ENCODE measurements at regions not wholly inside any gene's neighbourhood (a gene's known extent, or its start where the extent isn't known, plus 50 kb on each side); places are given as distances from the start of the nearest gene placed in this dataset.
A peak's percentile ranks its signal among the peaks of the same experiment; 100 is the strongest.

DNA sequence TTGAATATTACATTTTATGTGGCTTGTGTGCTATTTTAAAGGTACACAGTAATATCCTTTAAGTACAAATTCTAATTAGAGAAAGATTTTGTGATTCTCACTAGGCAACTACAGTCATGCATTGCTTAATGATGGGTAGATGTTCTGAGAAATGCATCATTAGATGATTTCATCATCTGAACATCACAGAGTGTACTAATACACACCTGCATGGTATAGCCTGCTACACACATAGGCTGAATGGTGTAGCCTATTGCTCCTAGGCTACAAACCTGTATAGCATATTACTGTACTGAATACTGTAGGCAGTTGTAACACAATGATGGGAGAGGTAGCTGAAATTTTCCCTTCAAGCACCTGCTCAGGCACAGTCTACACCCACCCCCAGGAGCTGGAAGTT is 217.4 kb upstream of the EOMES start:
- no TSS peak for BruUV-seq (replicated peaks)
- no peaks in the 10 kb centered on the region for H4K20me1 ChIP-seq (ENCODE audit: insufficient read depth, low read length)
- no peaks in the 10 kb centered on the region for H3K9me3 ChIP-seq (ENCODE audit: low read length)
- no peak overlapping the region for H3K4me3 ChIP-seq (ENCODE audit: low read depth, low read length, poor library complexity, severe bottlenecking)
- no peaks in the 10 kb centered on the region for H3K4me1 ChIP-seq (ENCODE audit: insufficient read depth, low read length, poor library complexity, severe bottlenecking)
- H3K36me3 ChIP-seq (ENCODE audit: insufficient read depth, low read length), result no peaks in the 10 kb centered on the region
- no peaks in the 10 kb centered on the region for H3K9me2 ChIP-seq (ENCODE audit: insufficient read depth, low read length)
- ChIA-PET CTCF (ENCODE audit: unreplicated experiment) (no interaction called here), POLR2A (interaction anchor here (0.5 kb wide), 1 partner anchor 25 kb away, joined by 8 read pairs; no protein-coding TSS in a partner anchor)
- H3K4me2 ChIP-seq (ENCODE audit: low read length), result no peak overlapping the region
- no peak overlapping the region for H2AFZ ChIP-seq (ENCODE audit: low read length)
- no peak for DNase-seq (ENCODE audit: low spot score)
- H3K27ac ChIP-seq (ENCODE audit: low read depth, low read length, poor library complexity, severe bottlenecking), result no peak overlapping the region
- H3K79me2 ChIP-seq (ENCODE audit: insufficient read depth, low read depth, low read length), result no peaks in the 10 kb centered on the region
- TF ChIP-seq, protein P1, sequence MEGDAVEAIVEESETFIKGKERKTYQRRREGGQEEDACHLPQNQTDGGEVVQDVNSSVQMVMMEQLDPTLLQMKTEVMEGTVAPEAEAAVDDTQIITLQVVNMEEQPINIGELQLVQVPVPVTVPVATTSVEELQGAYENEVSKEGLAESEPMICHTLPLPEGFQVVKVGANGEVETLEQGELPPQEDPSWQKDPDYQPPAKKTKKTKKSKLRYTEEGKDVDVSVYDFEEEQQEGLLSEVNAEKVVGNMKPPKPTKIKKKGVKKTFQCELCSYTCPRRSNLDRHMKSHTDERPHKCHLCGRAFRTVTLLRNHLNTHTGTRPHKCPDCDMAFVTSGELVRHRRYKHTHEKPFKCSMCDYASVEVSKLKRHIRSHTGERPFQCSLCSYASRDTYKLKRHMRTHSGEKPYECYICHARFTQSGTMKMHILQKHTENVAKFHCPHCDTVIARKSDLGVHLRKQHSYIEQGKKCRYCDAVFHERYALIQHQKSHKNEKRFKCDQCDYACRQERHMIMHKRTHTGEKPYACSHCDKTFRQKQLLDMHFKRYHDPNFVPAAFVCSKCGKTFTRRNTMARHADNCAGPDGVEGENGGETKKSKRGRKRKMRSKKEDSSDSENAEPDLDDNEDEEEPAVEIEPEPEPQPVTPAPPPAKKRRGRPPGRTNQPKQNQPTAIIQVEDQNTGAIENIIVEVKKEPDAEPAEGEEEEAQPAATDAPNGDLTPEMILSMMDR (conservative IDR thresholded peaks at IDR 0.05; ENCODE audit: low read length), result no peak
- no peak for TF ChIP-seq EZH2phosphoT487 (IDR thresholded peaks at IDR 0.05; ENCODE audit: borderline replicate concordance, low read depth, low read length)
- intact Hi-C loops (cut with micrococcal nuclease; ENCODE audit: unreplicated experiment), result no loop called here

DNA sequence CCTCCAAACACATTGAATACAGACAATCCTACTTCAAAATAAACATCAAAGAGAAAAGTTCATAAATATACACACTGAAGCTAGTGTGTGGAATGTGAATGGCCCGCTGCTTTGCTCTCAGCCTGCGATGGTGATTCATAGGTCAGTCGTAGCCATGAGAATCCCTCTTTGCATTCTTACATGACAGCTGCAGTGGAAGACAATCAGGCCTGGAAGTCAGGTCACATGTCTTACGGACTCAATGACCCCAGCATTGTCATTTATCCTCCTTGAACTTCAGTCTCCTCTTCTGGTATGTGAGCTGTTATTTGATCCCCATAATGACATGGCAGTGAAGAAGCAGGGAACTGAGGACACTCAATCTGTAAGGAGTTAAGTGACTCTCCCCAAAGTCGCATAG is 217.8 kb upstream of the EOMES start:
- BruUV-seq (replicated peaks), result no TSS peak
- intact Hi-C loops (cut with micrococcal nuclease; ENCODE audit: unreplicated experiment), result no loop called here
- Histone ChIP-seq H4K20me1 (ENCODE audit: insufficient read depth, low read length) (no peaks in the 10 kb centered on the region), H3K27ac (ENCODE audit: low read depth, low read length, poor library complexity, severe bottlenecking) (no peak overlapping the region), H3K9me2 (ENCODE audit: insufficient read depth, low read length) (no peaks in the 10 kb centered on the region), H3K9me3 (ENCODE audit: low read length) (no peaks in the 10 kb centered on the region), H3K36me3 (ENCODE audit: insufficient read depth, low read length) (no peaks in the 10 kb centered on the region), H3K4me2 (ENCODE audit: low read length) (no peak overlapping the region), H3K79me2 (ENCODE audit: insufficient read depth, low read depth, low read length) (no peaks in the 10 kb centered on the region), H3K4me3 (ENCODE audit: low read depth, low read length, poor library complexity, severe bottlenecking) (no peak overlapping the region), H2AFZ (ENCODE audit: low read length) (no peak overlapping the region), H3K4me1 (ENCODE audit: insufficient read depth, low read length, poor library complexity, severe bottlenecking) (no peaks in the 10 kb centered on the region)
- TF ChIP-seq, protein P1 (conservative IDR thresholded peaks at IDR 0.05; ENCODE audit: low read length), result no peak
- no peak for TF ChIP-seq EZH2phosphoT487 (IDR thresholded peaks at IDR 0.05; ENCODE audit: borderline replicate concordance, low read depth, low read length)
- DNase-seq (ENCODE audit: low spot score), result no peak
- ChIA-PET CTCF (ENCODE audit: unreplicated experiment) (no interaction called here), POLR2A (interaction anchor here (0.5 kb wide), 1 partner anchor 26 kb away, joined by 8 read pairs; no protein-coding TSS in a partner anchor)

DNA sequence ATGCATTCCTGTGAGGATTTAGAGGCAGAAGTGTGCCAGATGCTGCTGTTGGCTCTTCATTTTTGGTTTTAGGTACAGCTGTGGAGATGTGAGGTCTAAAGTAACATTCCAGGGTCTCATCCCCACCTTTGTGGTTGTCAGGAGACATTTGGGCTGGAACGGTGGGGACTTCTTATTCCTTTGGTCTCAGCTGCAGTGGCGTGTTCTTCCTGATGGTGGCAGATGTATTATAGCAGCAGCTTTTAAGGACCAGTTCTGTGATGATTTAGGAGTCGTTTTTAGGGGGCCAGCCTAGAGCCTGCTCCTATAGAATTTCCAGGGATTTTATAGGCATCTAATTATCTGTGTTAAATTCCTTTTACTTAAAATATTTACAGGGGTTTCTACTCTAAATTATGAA is 221.0 kb upstream of the EOMES start:
- CTCF ChIA-PET (ENCODE audit: unreplicated experiment), result no interaction called here

More for the DNA sequence above, 221.0 kb upstream of the EOMES start:
- no peaks in the 10 kb centered on the region for H3K4me1 ChIP-seq (ENCODE audit: insufficient read depth, low read length, poor library complexity, severe bottlenecking)
- H3K9me3 ChIP-seq (ENCODE audit: low read length), result no peaks in the 10 kb centered on the region
- H3K36me3 ChIP-seq (ENCODE audit: insufficient read depth, low read length), result no peaks in the 10 kb centered on the region
- POLR2A ChIA-PET, result interaction anchor here (0.8 kb wide), 1 partner anchor 24 kb away, joined by 3 read pairs; no protein-coding TSS in a partner anchor
- H2AFZ ChIP-seq (ENCODE audit: low read length), result no peak overlapping the region
- TF ChIP-seq EZH2phosphoT487 (IDR thresholded peaks at IDR 0.05; ENCODE audit: borderline replicate concordance, low read depth, low read length), result no peak
- TF ChIP-seq, protein P1 (conservative IDR thresholded peaks at IDR 0.05; ENCODE audit: low read length), result 0 out of 2 replicates have a peak, but pooled peaks have one; percentile 27
- H3K79me2 ChIP-seq (ENCODE audit: insufficient read depth, low read depth, low read length), result no peaks in the 10 kb centered on the region
- H3K9me2 ChIP-seq (ENCODE audit: insufficient read depth, low read length), result no peaks in the 10 kb centered on the region
- no peaks in the 10 kb centered on the region for H4K20me1 ChIP-seq (ENCODE audit: insufficient read depth, low read length)
- no peak overlapping the region for H3K4me3 ChIP-seq (ENCODE audit: low read depth, low read length, poor library complexity, severe bottlenecking)
- H3K4me2 ChIP-seq (ENCODE audit: low read length), result no peak overlapping the region
- DNase-seq (ENCODE audit: low spot score), result no peak
- intact Hi-C loops (cut with micrococcal nuclease; ENCODE audit: unreplicated experiment), result no loop called here
- no TSS peak for BruUV-seq (replicated peaks)
- no peak overlapping the region for H3K27ac ChIP-seq (ENCODE audit: low read depth, low read length, poor library complexity, severe bottlenecking)
